Endothelial cell of umbilical vein (primary cell): ENCODE measurements at regions not wholly inside any gene's neighbourhood (a gene's known extent, or its start where the extent isn't known, plus 50 kb on each side); places are given as distances from the start of the nearest gene placed in this dataset.

Source experiments
- CTCF ChIP-seq, 2 donors: IDR thresholded peaks; 1 replicate in 1 of 2; 2 replicates in 1 of 2; pipeline ENCODE4 v1.5.1; 2011; ENCODE audit warnings: low read length in 2 of 2, mild to moderate bottlenecking in 2 of 2, moderate library complexity in 2 of 2, control low read depth in 1 of 2, inconsistent platforms in 1 of 2, low read depth in 1 of 2; ENCODE audit not compliant: insufficient read depth in 1 of 2; ENCODE audit errors: extremely low read depth in 1 of 2
- EZH2 ChIP-seq: IDR thresholded peaks from 2 replicates; pipeline ENCODE4 v1.6.1; 2012; ENCODE audit warnings: borderline replicate concordance, low read depth, mild to moderate bottlenecking, moderate library complexity, low read length, inconsistent platforms; ENCODE audit not compliant: severe bottlenecking
- FOS ChIP-seq: IDR thresholded peaks from 2 replicates; pipeline ENCODE4 v1.6.1; 2011; ENCODE audit warnings: mild to moderate bottlenecking, low read length, moderate library complexity, borderline replicate concordance; ENCODE audit not compliant: insufficient read depth
- JUN ChIP-seq: IDR thresholded peaks from 2 replicates; pipeline ENCODE4 v1.6.1; 2011; ENCODE audit warnings: borderline replicate concordance, low read depth; ENCODE audit not compliant: insufficient read length, insufficient read depth
- MYC ChIP-seq: IDR thresholded peaks from one replicate; pipeline ENCODE4 v1.6.1; 2011; ENCODE audit warnings: mild to moderate bottlenecking, low read depth, low read length
- POLR2A ChIP-seq: IDR thresholded peaks from 2 replicates; pipeline ENCODE4 v1.6.1; 2012; ENCODE audit warnings: low read depth, mild to moderate bottlenecking, control low read depth, low read length
- POLR2AphosphoS5 ChIP-seq: IDR thresholded peaks from 2 replicates; pipeline ENCODE4 v1.6.1; 2012; ENCODE audit warnings: low read depth, mild to moderate bottlenecking, control low read depth, low read length, moderate library complexity; ENCODE audit not compliant: insufficient read depth
- TF ChIP-seq, protein P1 (sequence below): IDR thresholded peaks from 2 replicates; pipeline ENCODE4 v1.6.1; 2011; ENCODE audit not compliant: insufficient read depth, insufficient read length

DNA sequence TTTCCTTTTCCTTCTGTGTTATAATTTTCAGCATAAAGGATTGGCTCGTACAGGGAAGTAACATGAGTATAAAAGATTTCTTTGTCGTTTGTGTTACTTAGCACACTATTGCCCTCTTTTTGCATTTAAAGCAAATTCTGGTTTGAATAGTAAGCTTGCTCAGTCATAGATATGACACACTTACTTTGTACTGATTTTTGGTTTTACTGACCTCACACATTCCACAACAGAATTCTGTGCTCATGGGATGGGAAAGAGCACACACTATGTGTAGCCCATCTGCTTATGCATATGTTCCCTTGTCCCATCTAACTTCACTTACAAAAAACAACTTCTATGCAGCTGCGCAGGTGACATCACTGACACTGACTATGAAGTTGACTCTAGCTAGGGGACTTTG is 111.9 kb upstream of the MTAP start:
- no peak for TF ChIP-seq CTCF (IDR thresholded peaks at IDR 0.05; ENCODE audit: extremely low read depth in 1 of 2, insufficient read depth in 1 of 2, low read depth in 1 of 2, low read length in 2 of 2)
- no peak for TF ChIP-seq EZH2
- no peak for TF ChIP-seq FOS
- TF ChIP-seq POLR2A: no peak
- no peak for TF ChIP-seq POLR2AphosphoS5
- TF ChIP-seq MYC: no peak
- TF ChIP-seq JUN: no peak
- TF ChIP-seq, protein P1, sequence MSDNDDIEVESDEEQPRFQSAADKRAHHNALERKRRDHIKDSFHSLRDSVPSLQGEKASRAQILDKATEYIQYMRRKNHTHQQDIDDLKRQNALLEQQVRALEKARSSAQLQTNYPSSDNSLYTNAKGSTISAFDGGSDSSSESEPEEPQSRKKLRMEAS: no peak
